ENCODE measurements at regions not wholly inside any gene's neighbourhood (a gene's known extent, or its start where the extent isn't known, plus 50 kb on each side); places are given as distances from the start of the nearest gene placed in this dataset.

DNA sequence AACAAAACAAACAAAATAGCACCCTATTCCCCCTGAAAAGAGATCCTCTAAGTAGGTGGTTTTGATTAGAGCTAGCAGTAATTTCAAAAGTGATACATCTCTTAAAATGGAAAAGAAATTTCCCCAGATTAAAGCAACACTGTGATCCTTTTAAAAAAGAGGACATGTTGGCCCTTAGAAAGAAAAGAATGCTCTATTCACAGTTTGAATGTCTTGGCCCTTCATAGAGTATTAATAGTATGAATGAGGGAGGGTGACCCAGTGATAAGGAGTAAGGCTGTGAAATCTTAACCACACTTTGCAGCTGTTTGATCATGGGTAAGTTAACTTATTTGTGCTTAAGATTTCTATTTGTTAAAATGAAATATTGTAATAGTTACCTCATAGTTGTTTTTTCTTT lies 467.7 kb upstream of the MEF2C start:
- Histone ChIP-seq H3K4me2 (ENCODE audit: insufficient read depth, low read length) (no peak overlapping the region), H3K27ac (ENCODE audit: insufficient read depth, low read depth, low read length) (no peak overlapping the region), H3K27me3 (ENCODE audit: control insufficient read depth in 2 of 2, insufficient read depth in 2 of 2, low read length in 2 of 2) (no peaks in the 10 kb centered on the region), H3K9ac (replicated peaks; ENCODE audit: extremely low read depth, insufficient read depth, low read length) (no peak overlapping the region), H3K4me1 (ENCODE audit: control insufficient read depth, extremely low read depth, insufficient read depth, low read length) (peaks cover 11% of the 10 kb centered on the region), H3K9me1 (replicated peaks; ENCODE audit: control insufficient read depth, extremely low read depth, insufficient read depth, low read length) (no peaks in the 10 kb centered on the region), H3K9me3 (replicated peaks; ENCODE audit: control insufficient read depth, insufficient read depth, low read length) (no peaks in the 10 kb centered on the region), H3K79me2 (ENCODE audit: control insufficient read depth, insufficient read depth, low read length) (no peaks in the 10 kb centered on the region), H3K36me3 (ENCODE audit: control insufficient read depth in 2 of 2, extremely low read depth in 1 of 2, insufficient read depth in 2 of 2, low read length in 2 of 2) (no peaks in the 10 kb centered on the region), H2AFZ (ENCODE audit: low read depth, low read length) (no peak overlapping the region), H3K4me3 (replicated peaks in 1 of 3; ENCODE audit: insufficient read depth in 1 of 3, low read depth in 1 of 3, low read length in 3 of 3) (no peak overlapping the region), H4K20me1 (replicated peaks; ENCODE audit: control insufficient read depth, extremely low read depth, insufficient read depth, low read length) (no peaks in the 10 kb centered on the region)
- FAIRE-seq (no peak), DNase-seq (ENCODE audit: low read depth, low spot score) (no peak)
- intact Hi-C loops (cut with micrococcal nuclease): no loop called here
- BruUV-seq (replicated peaks): no TSS peak
- CTCF ChIA-PET: interaction anchor here (1.2 to 1.6 kb wide), 2 partner anchors 14 to 621 kb away, joined by 4 to 5 read pairs; no protein-coding TSS in a partner anchor
- POLR2A ChIA-PET: no interaction called here
- dilution Hi-C loops (cut with MboI; ENCODE audit: extremely low pct_ligation_motif_present, low sequenced_read_pairs): no loop called here
- no peak for TF ChIP-seq MAX (IDR thresholded peaks at IDR 0.05; ENCODE audit: insufficient read depth, insufficient read length)
- TF ChIP-seq GATA2 (IDR thresholded peaks at IDR 0.05; ENCODE audit: insufficient read depth, insufficient read length, low read depth, low read length): no peak
- TF ChIP-seq POLR2A (IDR thresholded peaks at IDR 0.05; ENCODE audit: low read depth, low read length): no peak
- TF ChIP-seq, protein P1, sequence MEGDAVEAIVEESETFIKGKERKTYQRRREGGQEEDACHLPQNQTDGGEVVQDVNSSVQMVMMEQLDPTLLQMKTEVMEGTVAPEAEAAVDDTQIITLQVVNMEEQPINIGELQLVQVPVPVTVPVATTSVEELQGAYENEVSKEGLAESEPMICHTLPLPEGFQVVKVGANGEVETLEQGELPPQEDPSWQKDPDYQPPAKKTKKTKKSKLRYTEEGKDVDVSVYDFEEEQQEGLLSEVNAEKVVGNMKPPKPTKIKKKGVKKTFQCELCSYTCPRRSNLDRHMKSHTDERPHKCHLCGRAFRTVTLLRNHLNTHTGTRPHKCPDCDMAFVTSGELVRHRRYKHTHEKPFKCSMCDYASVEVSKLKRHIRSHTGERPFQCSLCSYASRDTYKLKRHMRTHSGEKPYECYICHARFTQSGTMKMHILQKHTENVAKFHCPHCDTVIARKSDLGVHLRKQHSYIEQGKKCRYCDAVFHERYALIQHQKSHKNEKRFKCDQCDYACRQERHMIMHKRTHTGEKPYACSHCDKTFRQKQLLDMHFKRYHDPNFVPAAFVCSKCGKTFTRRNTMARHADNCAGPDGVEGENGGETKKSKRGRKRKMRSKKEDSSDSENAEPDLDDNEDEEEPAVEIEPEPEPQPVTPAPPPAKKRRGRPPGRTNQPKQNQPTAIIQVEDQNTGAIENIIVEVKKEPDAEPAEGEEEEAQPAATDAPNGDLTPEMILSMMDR (IDR thresholded peaks at IDR 0.05; ENCODE audit: extremely low read depth in 1 of 2, insufficient read depth in 1 of 2, low read depth in 1 of 2, low read length in 2 of 2): no peak
- TF ChIP-seq EZH2 (IDR thresholded peaks at IDR 0.05; ENCODE audit: borderline replicate concordance, low read depth, low read length, severe bottlenecking): no peak
- TF ChIP-seq MYC (IDR thresholded peaks at IDR 0.05; ENCODE audit: low read depth, low read length): no peak
- TF ChIP-seq FOS (IDR thresholded peaks at IDR 0.05; ENCODE audit: borderline replicate concordance, insufficient read depth, low read length): no peak
- no peak for TF ChIP-seq POLR2AphosphoS5 (IDR thresholded peaks at IDR 0.05; ENCODE audit: insufficient read depth, low read depth, low read length)
- no peak for TF ChIP-seq JUN (IDR thresholded peaks at IDR 0.05; ENCODE audit: borderline replicate concordance, insufficient read depth, insufficient read length, low read depth)

Data from endothelial cell of umbilical vein (primary cell).